Peyer's patch (tissue), 4 donors: ENCODE measurements at regions not wholly inside any gene's neighbourhood (a gene's known extent, or its start where the extent isn't known, plus 50 kb on each side); places are given as distances from the start of the nearest gene placed in this dataset.

Experiments used
- CTCF ChIP-seq, 6 experiments: fragments of 450-650 bp in 4 of 6; fragments of 200-600 bp in 2 of 6; sonication (generic) in 1 of 6; IDR thresholded peaks; one replicate each; pipeline ENCODE4 v1.5.1; 2017 to 2019; ENCODE audit warnings: antibody characterized with exemption in 6 of 6, mild to moderate bottlenecking in 3 of 6, moderate library complexity in 1 of 6
- POLR2A ChIP-seq, 2 donors: fragments of 450-650 bp; IDR thresholded peaks; one replicate each; pipeline ENCODE4 v1.5.1; 2017; ENCODE audit warnings: antibody characterized with exemption in 2 of 2, mild to moderate bottlenecking in 2 of 2, moderate library complexity in 2 of 2

- no peak for TF ChIP-seq POLR2A (IDR thresholded peaks at IDR 0.05)
- TF ChIP-seq CTCF (IDR thresholded peaks at IDR 0.05): no peak
Observed at GRCh38 chr10:52706332-52707070, 66.1 kb downstream of the MBL2 start.
